GM19238 (cell line): ENCODE measurements at regions not wholly inside any gene's neighbourhood (a gene's known extent, or its start where the extent isn't known, plus 50 kb on each side); places are given as distances from the start of the nearest gene placed in this dataset.

Experiments
- DNase-seq: peaks from one replicate; pipeline ENCODE4 v3.0.0; 2011; ENCODE audit warnings: low spot score; ENCODE audit not compliant: insufficient read length

DNA sequence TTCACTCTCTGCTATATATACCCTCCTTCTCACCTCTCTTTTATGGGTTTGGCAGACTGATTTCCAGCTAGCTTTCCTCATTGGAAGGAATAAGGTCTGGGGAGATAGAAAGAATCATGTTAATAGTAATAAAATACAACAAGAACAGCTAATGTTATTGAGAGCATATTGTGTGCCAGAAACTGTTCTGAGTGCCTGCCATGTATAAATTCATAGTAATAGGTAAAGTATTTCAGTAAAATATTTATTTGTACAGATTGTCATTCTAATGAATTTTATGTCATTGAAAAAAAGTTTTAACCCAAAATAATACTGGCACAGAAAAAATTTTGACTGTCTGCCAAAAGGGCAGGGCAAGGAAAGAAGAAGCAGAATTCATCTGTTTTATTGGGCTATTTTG, 834.9 kb upstream of the ZNF608 start:
- DNase-seq = no peak

- no peak for DNase-seq
Observed at GRCh38 chr5:125582352-125582751, 835.9 kb upstream of the ZNF608 start.

DNA sequence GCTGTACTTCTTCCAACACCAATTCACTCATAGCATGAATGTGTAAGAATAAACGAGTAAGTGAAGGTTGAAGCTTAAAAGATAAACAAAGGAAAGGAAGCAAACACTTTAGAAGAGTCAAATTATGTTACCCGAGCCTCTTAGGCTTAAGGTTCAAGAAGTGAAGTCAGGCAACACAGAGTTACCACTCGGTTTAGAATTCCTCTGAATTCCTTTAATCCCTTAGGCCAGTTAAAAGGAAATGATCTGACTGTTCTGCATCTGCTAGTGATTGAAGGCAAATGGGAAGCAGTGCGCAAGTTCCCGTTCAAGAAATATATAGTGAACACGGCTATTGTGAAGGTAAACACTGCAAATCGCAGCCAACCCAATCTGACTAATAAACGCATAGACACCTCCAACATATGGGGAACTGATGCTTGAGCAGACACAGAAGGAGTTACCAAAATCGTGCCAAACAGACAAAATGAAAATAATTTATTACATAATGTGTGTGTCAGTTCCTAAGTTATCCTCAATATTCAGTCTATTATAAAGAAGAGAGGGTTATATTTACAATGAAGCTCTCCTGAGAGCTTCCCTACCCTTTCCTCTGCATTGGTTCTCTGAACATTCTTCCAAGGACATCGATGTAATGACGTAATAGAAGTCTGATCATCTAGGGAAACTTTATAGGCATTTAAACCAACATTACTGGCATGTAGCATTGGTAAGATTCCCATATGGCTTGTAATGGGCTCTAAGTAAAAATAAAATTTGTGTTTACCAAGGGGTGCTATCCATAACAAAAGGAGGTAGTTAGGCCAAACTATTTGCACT, 837.1 kb upstream of the ZNF608 start:
- DNase-seq = no peak

DNA sequence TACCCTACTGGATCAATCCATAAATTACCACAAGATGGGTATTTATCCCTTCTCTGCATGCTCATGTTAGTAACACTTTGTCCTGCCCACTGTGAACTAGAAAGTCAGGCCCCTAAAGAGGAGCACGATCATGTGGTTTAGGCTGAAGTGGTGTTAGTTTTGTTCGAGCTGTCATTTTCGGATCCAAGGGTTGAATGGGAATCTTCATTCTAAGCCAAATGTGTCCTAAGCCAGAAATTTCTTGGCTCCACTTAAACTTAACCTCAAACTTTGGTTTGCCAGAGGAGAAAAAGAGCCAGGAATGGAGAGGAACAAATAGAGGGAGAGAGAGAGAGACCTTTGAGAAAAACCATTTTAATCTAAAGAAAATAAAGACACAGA, 837.7 kb upstream of the ZNF608 start:
- DNase-seq = no peak

GRCh38 chr5:125587631-125588030, 835.6 kb upstream of the GRAMD2B start:
- no peak for DNase-seq

GRCh38 chr5:125592856-125593255, 830.4 kb upstream of the GRAMD2B start:
- no peak for DNase-seq

- no peak for DNase-seq
Observed at GRCh38 chr5:125595095-125595494, 828.1 kb upstream of the GRAMD2B start.

DNA sequence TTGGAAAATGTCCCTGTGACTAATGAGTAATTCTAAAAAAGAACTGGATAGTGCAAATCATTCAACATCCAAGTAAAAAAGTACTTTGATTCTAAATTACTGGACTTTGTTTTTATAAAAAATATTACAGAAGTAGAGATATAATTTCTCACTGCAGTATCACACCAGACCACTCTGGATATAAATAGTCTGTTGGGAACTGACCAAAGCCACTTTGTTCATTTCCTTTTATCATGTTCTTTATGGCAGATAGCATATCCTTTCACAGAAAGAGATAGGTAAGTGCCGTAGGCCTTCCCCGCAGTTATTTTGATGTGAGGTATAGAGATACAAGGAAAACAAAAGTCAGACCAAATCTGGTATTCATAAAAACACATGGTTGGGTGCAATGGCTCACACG, 827.4 kb upstream of the GRAMD2B start:
- no peak for DNase-seq

DNA sequence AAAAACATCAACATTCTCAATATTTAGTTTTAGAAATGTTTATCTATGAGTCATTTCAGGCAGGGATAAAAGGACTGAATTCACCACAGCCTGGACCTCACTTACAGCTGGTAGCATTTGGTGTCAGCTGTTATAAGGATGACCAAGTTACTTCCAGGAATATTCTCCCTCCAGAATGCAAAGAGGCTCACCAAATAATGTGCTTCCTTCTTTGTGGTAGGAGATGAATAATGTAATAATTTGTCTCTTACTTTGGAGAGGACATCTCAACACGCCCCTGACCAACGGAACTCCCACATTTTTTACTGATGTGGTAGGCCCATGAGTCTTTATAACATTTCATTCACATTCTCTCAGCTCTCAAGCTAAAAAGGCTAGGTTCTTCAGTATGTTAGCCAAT, 825.9 kb upstream of the GRAMD2B start:
- DNase-seq = no peak

DNA sequence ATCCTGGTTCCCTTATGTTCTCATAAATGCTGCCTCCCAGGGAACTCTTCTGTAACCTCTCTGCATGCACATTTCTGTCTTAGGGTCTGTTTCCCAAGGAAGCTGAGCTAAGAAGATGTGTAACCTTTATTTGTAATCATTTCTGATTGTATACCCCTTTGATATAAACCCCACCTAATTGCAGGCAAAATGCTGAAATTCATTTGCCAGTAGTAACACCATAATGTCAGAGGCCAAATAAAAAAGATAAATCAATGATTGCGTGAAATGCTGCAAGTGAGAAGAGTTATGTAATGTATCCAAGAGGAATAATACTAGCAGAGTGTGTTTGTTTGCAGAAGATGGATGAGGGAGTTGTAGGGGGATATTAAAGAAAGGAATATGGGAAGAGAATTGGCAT, 822.6 kb upstream of the GRAMD2B start:
- DNase-seq = no peak

- DNase-seq = no peak
Observed at GRCh38 chr5:125602184-125602583, 821.0 kb upstream of the GRAMD2B start.

GRCh38 chr5:125603321-125603720, 819.9 kb upstream of the GRAMD2B start:
- DNase-seq = no peak

GRCh38 chr5:125604104-125604503, 819.1 kb upstream of the GRAMD2B start:
- DNase-seq = no peak

DNA sequence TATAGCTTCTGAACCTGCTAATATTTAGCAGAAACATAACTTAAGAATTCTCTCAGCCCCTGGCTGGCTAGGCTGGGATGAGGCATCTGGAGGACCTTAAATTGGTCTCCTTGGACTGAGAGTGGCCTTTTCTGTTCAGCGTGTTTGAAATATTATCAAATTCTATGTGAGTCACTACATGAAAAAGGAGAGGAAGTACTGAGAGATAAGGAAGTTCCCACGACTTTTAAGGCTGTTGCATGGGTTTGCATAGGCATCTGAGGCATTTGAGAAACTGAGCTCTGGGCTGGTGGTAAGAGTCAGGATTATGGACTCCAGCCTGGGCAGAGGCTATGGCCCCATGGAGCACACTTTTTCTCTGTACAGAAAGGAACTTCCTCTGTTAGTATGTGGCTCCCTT, 816.2 kb upstream of the GRAMD2B start:
- no peak for DNase-seq

- no peak for DNase-seq
Observed at GRCh38 chr5:125609011-125609410, 814.2 kb upstream of the GRAMD2B start.

DNA sequence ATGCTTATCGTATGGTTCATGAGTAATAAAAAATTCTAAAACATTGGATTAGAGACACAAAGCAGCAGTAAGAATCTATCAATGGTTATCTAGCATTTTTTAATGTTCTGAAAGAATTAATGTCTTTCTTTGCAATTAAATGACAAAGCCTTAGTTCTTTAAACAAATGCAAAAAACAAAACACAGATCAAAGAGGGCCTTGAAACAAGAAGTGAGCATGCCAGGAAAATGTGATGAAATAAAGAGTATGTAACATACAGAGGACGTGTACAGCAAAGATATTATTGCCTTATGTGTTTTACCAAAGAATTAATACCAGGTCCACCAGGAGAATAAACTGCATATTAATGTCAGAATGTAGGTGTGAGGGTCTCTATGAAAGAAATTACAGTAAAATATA, 812.3 kb upstream of the GRAMD2B start:
- no peak for DNase-seq

GRCh38 chr5:125611541-125611940, 811.7 kb upstream of the GRAMD2B start:
- DNase-seq = no peak

DNA sequence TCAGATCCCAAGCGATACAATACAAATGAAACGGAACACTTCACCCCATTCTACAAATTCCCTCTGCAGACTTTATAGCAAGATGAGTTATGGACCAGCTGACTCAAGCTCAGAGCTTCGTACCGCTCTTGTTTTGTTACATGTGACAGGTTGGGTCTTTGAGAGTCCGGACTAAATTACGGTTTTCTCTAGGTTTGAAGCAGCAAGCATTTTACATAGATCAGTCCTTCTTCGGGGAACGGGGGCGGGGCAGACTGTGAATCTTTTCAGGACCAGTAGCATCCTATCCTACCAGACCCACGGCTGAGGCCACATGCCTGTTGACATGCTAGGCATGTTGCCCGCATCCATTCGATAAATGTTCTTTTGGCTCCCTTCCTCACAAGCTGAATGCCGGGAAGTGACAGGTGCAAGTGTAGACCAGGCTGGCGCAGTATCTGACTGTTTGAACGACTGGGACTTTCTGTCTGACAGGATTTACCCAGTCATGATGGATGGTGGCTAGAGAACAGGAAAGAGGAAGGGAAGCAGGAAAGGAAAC, 811.0 kb upstream of the GRAMD2B start:
- no peak for DNase-seq

DNA sequence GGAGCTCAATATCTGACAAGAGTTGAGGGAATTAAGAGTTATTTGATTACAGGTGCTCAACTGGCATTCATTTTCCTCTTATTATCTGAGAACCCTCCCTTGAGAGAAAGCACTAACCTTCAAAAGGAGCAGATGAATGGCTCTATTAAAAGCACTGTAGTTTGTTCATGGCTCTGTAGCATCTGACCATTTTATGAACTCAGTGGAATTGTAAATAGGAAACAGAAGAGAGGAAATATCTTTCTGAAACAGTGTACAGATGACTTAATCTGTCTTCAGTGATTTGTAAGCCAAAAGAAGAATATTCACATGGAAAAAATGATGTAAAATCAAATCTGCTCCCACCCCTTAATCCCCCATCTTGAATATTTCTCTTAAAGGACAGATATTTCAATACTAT, 810.4 kb upstream of the GRAMD2B start:
- no peak for DNase-seq

- no peak for DNase-seq
Observed at GRCh38 chr5:125630237-125630636, 793.0 kb upstream of the GRAMD2B start.

DNA sequence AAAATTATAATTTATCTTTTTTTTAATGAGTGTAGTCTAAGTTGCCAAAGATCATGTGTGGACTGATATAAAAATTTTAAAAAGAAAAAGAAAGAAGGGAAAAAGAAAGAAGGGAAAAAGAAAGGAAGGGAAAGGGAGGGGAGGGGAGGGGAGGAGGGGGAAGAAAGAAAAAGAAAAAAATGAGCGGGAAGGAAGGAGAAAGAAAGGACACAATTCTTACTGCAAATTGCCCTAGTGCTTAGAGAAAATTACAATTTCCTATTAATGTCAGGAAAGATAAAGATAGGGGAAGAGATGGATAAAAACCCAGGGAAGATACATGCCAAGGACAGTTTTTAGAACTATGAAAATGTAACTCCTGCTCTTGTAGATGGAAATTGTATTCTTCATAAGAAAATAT, 789.7 kb upstream of the GRAMD2B start:
- no peak for DNase-seq

- DNase-seq = no peak
Observed at GRCh38 chr5:125634216-125634835, 788.9 kb upstream of the GRAMD2B start.

GRCh38 chr5:125639858-125640257, 783.4 kb upstream of the GRAMD2B start:
- no peak for DNase-seq
